Endodermal cell (in vitro differentiated cells): ENCODE measurements at regions not wholly inside any gene's neighbourhood (a gene's known extent, or its start where the extent isn't known, plus 50 kb on each side); places are given as distances from the start of the nearest gene placed in this dataset.

Experiments
- DNase-seq: peaks from one replicate; pipeline ENCODE4 v3.0.0-alpha.2; 2017
- H3K27ac ChIP-seq: 2 replicates; pipeline ENCODE4 v1.5.1; 2013; ENCODE audit warnings: mild to moderate bottlenecking, low read depth, low read length, moderate library complexity
- H3K27me3 ChIP-seq: 2 replicates; pipeline ENCODE4 v1.6.1; 2013; ENCODE audit warnings: mild to moderate bottlenecking, low read length, moderate library complexity; ENCODE audit not compliant: insufficient read depth, control insufficient read depth, poor library complexity, severe bottlenecking
- H3K36me3 ChIP-seq: 2 replicates; pipeline ENCODE4 v1.7.0; 2013; ENCODE audit warnings: mild to moderate bottlenecking, low read length, moderate library complexity; ENCODE audit not compliant: control insufficient read depth, insufficient read depth
- H3K4me1 ChIP-seq: one replicate; pipeline ENCODE4 v1.7.0; 2013; ENCODE audit warnings: low read length; ENCODE audit not compliant: control insufficient read depth, insufficient read depth
- H3K4me3 ChIP-seq: 2 replicates; pipeline ENCODE4 v1.5.1; 2013; ENCODE audit warnings: mild to moderate bottlenecking, low read length, moderate library complexity
- H3K9ac ChIP-seq: 2 replicates; pipeline ENCODE4 v1.6.1; 2013; ENCODE audit warnings: mild to moderate bottlenecking, low read length, moderate library complexity; ENCODE audit not compliant: poor library complexity, severe bottlenecking; ENCODE audit errors: extremely low read depth
- H3K9me3 ChIP-seq: 2 replicates; pipeline ENCODE4 v1.6.1; 2013; ENCODE audit warnings: mild to moderate bottlenecking, low read length, moderate library complexity; ENCODE audit not compliant: control insufficient read depth
- H3K27ac Mint-ChIP-seq: 2 replicates; pipeline ENCODE4 v1.8.0; 2020; ENCODE audit warnings: mixed read lengths
- H3K27me3 Mint-ChIP-seq: 2 replicates; pipeline ENCODE4 v1.8.0; 2021; ENCODE audit warnings: mild to moderate bottlenecking, mixed read lengths; ENCODE audit not compliant: insufficient read depth
- H3K36me3 Mint-ChIP-seq: 2 replicates; pipeline ENCODE4 v1.8.0; 2020; ENCODE audit warnings: low read depth, mixed read lengths
- H3K4me1 Mint-ChIP-seq: 2 replicates; pipeline ENCODE4 v1.8.0; 2020; ENCODE audit warnings: mixed read lengths
- H3K4me3 Mint-ChIP-seq: 2 replicates; pipeline ENCODE4 v1.8.0; 2020; ENCODE audit warnings: mild to moderate bottlenecking, moderate library complexity, mixed read lengths
- H3K9me3 Mint-ChIP-seq: 2 replicates; pipeline ENCODE4 v1.8.0; 2020; ENCODE audit warnings: mild to moderate bottlenecking, mixed read lengths
- CTCF ChIP-seq: fragments of 200-600 bp; sonication (generic); conservative IDR thresholded peaks from 2 replicates; pipeline ENCODE4 v1.5.0; 2021; ENCODE audit warnings: antibody characterized with exemption, mild to moderate bottlenecking
- WGBS, 2 experiments: methylation state at CpG; one replicate each; pipeline versions ENCODE4 v1.1.5 to v1.1.7; 2013; ENCODE audit warnings: missing lambda C conversion rate in 2 of 2, mixed read lengths in 1 of 2; ENCODE audit not compliant: insufficient coverage in 1 of 2, insufficient read length in 1 of 2; 5-methylcytosine and 5-hydroxymethylcytosine counted together

- no peak overlapping the region for H3K27ac ChIP-seq
- H3K9me3 ChIP-seq: no peaks in the 10 kb centered on the region
- peaks cover 6% of the 10 kb centered on the region for H3K4me1 ChIP-seq
- 98% methylated on average over 2 of the region's 2 CpGs; no CpG with 5 or more reads in 1 of the 2 experiments for WGBS, 2 experiments
- no peak overlapping the region for H3K4me3 ChIP-seq
- no peaks in the 10 kb centered on the region for H3K36me3 ChIP-seq
- no peak overlapping the region for H3K9ac ChIP-seq
- Mint-ChIP-seq H3K9me3 (no peaks in the 10 kb centered on the region), H3K27ac (peak overlapping the region; percentile 86), H3K36me3 (no peaks in the 10 kb centered on the region), H3K4me1 (peaks cover 21% of the 10 kb centered on the region), H3K4me3 (no peak overlapping the region), H3K27me3 (peaks cover 7% of the 10 kb centered on the region)
- H3K27me3 ChIP-seq: no peaks in the 10 kb centered on the region
- no peak for DNase-seq
- TF ChIP-seq CTCF: no peak
Measured at GRCh38 chr2:48249025-48249424, 65.5 kb upstream of the FOXN2 start.

GRCh38 chr2:48249631-48250473 lies 64.6 kb upstream of the FOXN2 start:
- no peaks in the 10 kb centered on the region for H3K27me3 ChIP-seq
- H3K4me3 ChIP-seq: no peak overlapping the region
- Mint-ChIP-seq H3K4me1 (peaks cover 21% of the 10 kb centered on the region), H3K4me3 (no peak overlapping the region), H3K27me3 (peaks cover 4% of the 10 kb centered on the region), H3K36me3 (no peaks in the 10 kb centered on the region), H3K9me3 (no peaks in the 10 kb centered on the region), H3K27ac (peak overlapping the region; percentile 72)
- H3K4me1 ChIP-seq: peaks cover 6% of the 10 kb centered on the region
- no peaks in the 10 kb centered on the region for H3K36me3 ChIP-seq
- H3K27ac ChIP-seq: no peak overlapping the region
- no peak overlapping the region for H3K9ac ChIP-seq
- H3K9me3 ChIP-seq: no peaks in the 10 kb centered on the region
- WGBS, 2 experiments: 87 to 95% methylated on average over 3 to 4 of the region's 5 CpGs
- no peak for TF ChIP-seq CTCF
- no peak for DNase-seq

- Mint-ChIP-seq H3K4me1 (peaks cover 21% of the 10 kb centered on the region), H3K27ac (no peak overlapping the region), H3K4me3 (no peak overlapping the region), H3K36me3 (no peaks in the 10 kb centered on the region), H3K27me3 (no peaks in the 10 kb centered on the region), H3K9me3 (no peaks in the 10 kb centered on the region)
- no peaks in the 10 kb centered on the region for H3K36me3 ChIP-seq
- H3K27ac ChIP-seq: no peak overlapping the region
- no peak for DNase-seq
- H3K4me3 ChIP-seq: no peak overlapping the region
- no peaks in the 10 kb centered on the region for H3K9me3 ChIP-seq
- 79 to 93% methylated on average over 3 to 4 of the region's 4 CpGs for WGBS, 2 experiments
- no peak for TF ChIP-seq CTCF
- no peak overlapping the region for H3K9ac ChIP-seq
- H3K27me3 ChIP-seq: no peaks in the 10 kb centered on the region
- H3K4me1 ChIP-seq: peaks cover 6% of the 10 kb centered on the region
Measured at GRCh38 chr2:48250474-48250844, 64.0 kb upstream of the FOXN2 start.
